SK-N-DZ (cell line): ENCODE measurements at regions not wholly inside any gene's neighbourhood (a gene's known extent, or its start where the extent isn't known, plus 50 kb on each side); places are given as distances from the start of the nearest gene placed in this dataset.
A peak's percentile ranks its signal among the peaks of the same experiment; 100 is the strongest.
"Not testable (repeated sequence)": the region's sequence is repeated elsewhere in the genome, so short reads cannot be mapped to it uniquely, and the experiment has no call there.

Experiments
- DNase-seq: peaks from one replicate; pipeline ENCODE4 v3.0.0-alpha.2; 2015; ENCODE audit warnings: low spot score

DNA sequence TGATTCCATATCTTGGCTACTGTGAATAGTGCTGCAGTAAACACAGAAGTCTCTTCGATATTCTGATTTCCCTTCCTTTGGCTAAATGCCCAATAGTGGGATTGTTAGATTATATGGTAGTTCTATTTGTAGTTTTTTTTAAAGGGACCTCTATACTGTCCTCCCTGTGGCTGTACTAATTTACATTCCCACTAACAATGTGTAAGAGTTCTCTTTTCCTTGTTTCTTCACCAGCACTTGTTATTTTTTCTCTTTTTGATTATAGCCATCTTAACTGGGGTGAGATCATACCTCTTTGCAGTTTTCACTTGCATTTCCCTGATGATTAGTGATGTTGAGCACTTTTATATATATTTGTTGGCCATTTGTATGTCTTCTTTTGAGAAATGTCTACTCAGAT, 102.0 kb downstream of the CARTPT start:
- DNase-seq = no peak

DNA sequence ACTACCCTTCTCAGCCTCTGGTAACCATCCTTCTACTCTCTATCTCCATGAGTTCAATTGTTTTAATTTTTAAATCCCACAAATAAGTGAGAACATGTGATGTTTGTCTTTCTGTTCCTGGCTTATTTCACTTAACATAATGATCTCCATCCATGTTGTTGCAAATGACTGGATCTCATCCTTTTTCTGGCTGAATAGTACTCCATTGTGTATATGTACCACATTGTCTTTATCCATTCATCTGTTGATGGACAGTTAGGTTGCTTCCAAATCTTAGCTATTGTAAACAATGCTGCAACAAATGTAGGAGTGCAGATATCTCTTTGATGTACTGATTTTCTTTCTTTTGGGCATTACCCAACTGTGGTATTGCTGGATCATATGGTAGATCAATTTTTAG, 103.0 kb downstream of the CARTPT start:
- not testable (repeated sequence) for DNase-seq

DNA sequence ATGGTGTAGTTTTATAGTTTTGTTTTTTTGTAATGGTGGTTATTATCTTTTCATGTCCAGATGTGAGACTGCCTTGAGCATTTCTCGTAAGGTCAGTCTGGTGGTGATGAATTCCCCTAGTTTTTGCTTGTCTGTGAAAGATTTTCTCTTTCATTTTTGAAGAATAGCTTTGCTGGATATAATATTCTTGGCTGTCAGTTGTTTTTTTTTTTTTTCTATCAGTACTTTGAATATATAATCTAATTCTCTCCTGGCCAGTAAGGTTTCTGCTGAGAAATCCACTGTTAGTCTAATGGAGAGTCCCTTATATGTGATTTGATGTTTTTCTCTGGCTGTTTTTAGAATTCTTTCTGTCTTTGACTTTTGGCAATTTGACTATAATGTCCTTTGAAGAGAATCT, 106.9 kb downstream of the CARTPT start:
- DNase-seq = no peak

DNA sequence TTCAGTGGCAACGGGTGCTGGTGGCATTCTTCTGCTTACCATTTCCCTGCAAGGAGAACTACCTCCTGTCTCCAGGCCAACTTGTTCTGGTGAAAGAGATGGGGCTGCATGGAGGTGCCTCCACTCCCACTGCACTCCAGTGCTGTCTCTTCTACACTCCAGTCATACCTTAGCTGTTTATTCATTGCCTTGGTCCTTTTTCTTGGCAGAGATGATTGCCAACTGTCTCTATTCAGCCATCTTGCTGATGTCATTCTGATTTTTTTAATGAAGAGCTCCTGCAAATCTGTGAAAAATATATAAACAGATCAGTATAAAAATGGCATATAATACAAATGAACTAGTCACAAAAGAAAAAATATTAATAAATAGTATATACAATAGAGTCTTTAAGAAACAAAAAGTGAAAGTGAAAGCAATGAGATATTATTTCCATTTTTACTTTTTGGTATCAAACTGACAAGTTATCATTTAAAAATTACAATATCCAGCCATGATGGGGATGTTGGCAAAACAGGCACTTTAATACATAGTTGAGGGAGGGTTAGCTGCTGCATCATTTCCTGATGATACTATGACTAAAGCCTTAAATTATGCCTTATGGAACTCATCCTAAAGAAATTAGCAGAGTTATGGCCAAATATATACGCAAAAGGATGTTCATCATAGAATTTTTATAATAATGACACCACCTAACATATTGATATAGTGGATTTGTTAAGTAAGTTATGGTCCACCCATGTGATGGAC, 109.4 kb downstream of the CARTPT start:
- no peak for DNase-seq

DNA sequence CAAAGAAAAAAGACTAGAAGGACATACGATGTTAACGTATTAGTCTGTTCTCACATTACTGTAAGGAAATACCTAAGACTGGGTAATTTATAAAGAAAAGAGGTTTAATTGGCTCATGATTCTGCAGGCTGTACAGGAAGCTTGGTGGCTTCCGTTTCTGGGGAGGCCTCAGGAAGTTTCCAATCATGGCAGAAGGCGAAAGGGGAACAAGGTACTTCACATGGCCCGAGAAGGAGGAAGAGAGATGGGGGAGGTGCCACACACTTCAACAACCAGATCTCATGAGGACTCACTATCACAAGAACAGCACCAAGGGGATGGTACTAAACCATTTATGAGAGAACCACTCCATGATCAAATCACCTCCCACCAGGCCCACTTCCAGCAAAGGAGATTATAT, 110.1 kb downstream of the CARTPT start:
- DNase-seq = no peak

DNA sequence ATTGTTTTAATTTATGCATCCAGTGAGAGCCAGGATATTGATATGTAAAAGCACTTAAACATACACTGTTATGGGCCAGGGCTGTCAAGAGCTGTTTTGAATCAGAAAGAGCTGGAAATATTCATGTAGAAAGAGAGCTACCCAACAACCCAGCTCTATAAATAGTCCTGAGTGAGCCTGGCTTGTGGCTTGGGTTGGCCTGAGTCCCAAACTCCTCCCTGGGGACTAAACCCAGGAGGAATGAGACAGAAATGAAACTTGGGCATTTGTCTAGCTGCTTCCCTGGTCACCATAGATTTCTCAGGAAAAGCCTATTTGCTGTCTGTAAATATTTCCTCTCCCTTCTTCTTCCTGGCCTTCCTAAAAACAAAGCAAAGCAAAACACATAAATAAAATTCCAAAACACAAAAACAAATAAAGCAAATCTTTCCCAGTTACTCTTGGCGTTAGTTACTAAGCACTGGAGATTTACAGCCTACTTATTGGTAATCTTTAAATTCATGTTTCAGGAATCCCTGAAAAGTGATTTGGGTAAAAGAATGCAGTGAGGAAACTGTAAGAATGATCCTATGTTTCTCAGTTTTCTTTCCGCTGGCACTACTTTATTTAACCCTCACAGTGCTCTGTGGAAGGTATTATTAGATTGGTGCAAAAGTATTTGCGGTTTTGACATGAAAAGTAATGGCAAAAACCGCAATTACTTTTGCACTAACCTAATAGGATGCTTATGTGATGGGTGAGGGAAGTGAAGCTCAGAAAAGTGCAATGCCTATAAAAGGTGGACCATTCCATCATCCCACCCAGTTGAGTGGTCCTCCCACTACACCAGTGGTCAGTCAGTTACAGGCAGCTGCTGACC, 111.8 kb downstream of the CARTPT start:
- DNase-seq = no peak

DNA sequence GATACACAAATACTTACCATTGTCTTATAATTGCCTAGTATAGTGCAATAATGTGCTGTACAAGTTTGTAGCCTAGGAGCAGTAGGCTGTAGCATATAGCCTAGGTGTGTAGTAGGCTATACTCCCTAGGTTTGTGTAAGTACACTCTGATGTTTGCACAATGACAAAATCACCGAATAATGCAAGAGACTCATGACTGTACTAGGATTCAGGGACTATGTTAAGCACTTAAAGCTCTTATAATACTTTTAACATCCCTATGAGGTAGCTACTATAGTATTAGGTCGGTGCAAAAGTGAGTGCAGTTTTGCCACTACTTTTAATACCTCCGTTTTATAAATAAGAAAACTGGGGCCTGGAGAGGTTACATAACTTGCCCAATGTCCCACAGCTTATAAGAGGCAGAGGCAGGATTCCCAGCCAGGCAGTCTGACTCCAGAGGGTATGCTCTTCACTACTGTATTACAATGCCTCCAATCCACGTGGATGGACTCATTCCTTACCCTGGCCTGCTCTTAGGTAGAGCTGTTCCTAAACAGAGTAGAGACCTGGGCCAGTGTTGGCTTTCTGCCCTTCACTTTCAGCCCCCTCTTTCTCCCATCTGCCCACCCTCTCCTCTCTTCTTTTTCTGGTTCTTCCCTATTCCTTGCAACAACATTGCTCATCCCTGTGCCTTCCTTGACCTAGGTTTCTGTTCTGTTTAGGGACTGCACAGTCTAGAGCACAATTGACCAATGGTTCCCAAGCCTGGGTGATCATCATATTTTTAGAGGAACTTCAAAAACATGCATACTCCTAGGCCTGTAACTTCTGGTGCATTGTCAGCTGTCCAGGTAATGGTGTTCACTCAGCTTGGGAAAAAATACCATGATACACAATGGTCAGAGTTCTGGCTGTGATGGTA, 114.0 kb downstream of the CARTPT start:
- no peak for DNase-seq

DNA sequence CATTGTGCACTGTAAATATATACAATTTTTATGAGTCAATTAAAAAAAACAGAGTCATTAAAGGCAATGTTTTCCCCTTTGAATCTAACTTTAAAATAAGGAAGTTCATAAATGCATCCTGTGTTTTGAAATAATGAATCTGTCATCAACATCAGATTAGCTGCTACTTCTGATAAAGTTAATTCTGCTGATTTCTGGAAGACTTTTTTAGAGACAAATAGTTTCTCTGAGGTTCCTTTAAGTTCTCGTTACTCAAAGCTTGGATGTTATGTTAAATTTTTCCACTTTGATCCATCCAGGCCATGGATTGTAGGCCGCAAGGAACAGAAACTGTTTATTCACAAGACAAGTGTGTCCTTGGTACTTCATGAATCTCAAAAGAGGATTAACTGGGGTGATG, 115.5 kb downstream of the CARTPT start:
- no peak for DNase-seq

DNA sequence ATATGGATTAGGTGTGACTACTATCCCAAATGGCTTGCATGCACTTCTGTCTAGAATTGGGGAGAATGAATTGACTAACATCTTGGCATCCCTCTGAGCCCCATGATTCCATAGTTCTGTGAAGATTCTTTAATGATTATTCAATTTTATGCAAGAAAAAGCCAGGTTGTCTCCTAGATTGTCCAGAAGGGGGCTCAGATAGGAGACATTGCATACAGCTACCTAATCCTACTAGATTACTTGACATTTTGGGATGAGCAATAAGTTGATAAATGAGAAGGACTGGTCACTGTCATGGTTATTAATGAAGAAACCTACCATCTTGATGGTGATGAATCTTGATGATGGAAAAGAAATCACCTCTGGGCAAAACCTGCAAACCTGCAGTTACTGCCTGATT, 117.0 kb downstream of the CARTPT start:
- no peak for DNase-seq

DNA sequence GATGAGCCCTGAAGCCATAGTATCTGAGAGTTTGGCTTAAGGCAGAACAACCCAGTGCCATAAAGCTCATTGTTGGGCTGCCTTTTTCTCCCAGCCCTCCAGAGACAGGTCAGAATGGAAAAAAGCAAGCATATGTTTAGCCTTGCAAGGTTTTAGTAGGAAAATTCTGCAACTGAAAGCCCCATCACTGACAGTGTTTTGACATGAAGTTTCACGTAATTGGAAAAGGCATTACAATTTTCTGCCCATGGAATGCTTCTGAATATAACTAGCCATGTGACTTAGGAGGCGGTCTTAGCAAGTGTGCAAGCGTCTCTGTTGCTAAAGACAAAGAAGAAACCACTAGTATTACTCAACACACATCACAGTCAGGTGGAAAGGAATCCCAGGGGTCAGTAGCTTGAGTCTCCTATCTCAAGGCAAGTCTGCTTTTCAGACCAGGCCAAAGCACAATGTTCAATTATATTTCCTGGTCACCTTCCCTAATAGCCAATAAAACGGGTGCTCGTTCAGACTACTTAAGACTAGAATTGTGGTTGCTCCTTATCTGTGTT, 117.6 kb downstream of the CARTPT start:
- no peak for DNase-seq

DNA sequence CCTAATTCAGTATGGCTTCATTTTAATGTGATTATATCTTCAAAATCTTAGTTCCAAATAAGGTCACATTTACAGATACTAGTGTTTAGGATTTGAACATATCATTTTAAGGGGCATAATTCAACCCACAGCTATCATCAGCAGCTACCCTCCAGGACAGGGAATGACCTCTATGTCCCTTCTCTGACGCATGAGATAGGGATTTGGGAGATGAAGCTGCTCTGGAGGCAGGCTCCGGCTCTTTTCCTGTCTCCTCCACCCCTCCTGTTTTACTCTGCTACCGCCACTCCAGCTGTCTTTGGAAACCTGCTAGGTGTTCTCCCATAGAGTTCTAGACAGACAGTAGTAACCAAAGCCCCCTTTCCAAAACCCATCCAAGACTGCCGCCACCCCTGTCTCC, 119.2 kb downstream of the CARTPT start:
- DNase-seq = no peak

DNA sequence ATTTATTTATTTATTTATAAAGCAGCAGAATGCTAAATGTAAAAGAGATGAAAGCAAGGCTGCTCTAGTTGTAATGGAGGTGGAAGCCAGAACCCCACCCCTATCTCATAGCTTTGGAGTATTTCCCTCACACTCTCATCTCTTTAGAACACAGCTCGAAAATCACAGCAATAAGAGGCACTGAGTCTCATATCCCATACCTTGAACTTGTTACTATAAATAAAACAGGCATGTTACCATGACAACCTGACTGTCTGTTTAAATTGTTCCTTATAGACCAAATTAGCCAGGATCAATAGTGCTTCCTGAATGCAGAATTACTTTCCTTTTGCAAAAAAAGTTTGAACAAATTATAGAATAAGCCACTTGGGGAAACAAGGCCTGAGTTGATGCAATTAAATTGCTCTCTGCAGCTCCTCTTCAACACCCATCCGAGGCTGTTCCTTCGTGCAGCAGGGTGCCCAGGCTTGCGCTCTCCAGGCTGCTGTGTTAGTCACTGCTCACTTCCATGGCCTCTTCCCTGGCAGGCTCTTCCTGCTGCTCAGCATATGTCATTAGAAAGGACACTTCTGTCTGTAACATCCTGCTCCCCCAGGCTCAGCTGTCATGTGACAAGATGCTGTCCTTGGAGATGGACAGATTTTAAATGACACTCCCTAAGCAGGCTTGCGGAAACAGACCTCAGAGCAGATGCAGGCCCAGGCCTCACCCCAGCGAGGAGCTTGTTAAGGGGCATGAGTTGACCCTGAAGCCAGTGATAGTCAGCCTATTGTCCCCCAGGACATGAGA, 120.2 kb downstream of the CARTPT start:
- DNase-seq = peak; percentile 79

DNA sequence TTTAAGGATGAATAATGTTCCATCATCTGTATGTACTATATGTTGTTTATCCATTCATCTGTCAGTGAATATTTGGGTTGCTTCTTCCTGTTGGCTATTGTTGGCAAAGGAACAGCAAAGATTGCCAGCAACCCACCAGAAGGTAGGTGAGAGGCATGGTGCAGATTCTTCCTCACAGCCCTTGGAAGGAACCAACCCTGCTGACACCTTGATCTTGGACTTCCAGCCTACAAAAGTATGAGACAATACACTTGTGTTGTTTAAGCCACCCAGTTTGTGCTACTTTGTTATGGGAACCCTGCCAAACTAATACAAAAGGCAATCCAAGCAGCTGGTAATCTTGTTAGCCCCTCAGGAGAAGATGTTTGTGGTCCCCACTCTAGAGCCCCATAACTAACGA, 122.0 kb downstream of the CARTPT start:
- DNase-seq = no peak

DNA sequence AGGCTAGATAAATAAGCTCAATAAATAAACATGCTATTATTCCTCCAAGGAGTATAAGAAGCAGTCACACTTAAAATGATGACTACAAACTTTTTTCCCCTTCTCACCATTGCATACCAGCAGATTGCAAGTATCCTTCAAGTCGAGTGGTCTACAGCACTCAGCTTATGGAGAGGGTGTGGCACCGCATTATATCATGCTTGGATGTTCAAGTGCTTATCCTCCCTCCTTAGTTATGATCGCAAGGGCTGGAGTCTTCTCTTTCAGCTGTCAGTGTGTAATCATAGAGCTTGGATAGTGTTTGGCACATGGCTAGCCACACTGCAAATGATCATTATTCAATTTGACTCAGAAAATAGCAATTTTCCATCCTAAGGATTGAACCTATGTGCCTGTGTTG, 124.0 kb downstream of the CARTPT start:
- DNase-seq = no peak

DNA sequence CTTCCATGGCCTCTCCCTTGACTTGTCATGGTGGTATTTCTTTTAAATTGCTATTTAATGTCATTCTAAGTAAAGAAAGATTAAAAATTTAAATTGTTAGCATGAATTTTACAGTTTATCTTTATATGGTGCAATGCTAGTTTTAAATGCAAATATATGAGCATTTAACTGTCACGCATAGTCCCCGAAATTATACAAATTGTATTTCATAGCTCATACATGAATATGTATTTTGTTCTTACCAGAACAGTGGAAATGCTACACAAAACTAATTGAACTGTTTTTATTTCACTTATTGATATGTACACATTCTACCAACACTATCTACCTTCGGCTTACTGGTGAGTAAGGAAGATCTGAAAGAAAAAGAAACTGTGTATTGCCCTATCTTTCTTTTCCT, 125.8 kb downstream of the CARTPT start:
- no peak for DNase-seq

DNA sequence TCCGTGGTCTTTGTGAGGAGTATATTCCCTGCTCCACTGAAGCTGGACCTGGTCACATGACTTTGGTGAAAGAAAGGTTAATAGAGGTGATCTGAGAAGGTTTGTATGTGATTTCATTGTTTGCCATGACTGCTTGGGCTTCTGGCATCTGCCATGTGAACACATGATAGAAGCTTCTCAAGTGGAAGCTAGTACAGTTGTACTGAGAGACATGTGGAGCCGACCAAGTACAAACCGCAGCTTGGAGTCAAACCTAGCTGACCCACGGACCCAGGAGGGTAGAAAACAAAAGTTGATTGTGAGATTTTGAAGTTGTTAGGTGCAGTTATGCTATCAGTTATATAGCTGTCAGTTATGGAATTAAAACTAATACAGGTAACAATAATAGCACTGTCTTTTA, 140.4 kb downstream of the CARTPT start:
- no peak for DNase-seq

DNA sequence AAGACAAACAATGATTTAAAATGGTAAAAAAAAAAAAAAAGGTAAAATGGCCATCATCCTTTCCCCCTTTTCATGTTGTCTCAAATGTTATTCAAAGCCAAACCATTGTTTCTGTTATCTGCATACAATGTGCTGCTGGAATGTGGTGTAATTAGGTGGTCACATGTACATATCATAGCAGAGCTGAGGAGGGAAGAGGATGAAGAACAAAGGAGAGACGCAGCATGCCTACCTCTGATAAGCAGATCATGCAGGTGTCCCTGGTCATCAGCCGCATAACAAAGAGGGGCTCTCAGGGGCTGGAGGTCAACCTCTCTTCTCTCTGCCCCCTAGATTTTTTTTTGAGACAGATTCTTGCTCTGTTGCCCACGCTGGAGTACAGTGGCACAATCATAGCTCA, 141.0 kb downstream of the CARTPT start:
- DNase-seq = no peak

DNA sequence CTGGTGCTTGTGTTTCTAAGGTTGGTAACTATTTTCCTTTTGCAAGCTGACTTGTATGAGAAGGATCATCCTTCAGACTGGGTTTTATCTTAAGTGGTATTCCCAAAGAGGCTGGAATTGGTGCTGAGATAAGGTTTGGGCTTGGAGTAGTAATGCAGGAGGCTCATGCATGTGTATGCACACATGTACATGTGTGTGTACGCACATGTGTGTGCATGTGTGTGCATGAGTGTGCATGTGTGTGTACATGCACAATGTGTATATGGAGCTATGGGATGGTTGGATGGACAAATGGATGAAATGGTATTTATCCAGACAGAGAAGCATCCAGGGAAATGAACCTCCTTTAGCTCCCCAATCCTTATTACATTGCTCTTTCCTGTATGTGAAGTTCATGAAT, 142.6 kb downstream of the CARTPT start:
- no peak for DNase-seq

DNA sequence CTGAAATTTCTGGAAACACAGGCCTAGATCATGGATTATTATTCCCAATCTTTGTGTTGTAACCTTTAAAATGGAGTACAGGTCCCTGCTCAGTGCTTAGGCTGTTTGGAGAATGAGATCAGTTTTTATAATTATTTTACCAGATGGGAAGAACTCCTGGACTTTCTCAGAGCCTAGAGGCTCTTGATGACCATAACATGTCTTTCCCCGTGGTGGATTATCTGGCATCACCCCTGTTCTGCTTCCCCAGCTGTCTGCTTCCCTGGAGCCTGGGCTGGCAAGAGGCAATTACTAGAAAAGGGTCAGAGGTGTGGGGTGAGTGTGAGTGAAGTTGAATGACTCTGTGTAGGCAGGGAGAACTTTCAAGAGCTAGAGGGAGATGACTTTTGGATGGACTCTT, 143.0 kb downstream of the CARTPT start:
- DNase-seq = peak; percentile 41

DNA sequence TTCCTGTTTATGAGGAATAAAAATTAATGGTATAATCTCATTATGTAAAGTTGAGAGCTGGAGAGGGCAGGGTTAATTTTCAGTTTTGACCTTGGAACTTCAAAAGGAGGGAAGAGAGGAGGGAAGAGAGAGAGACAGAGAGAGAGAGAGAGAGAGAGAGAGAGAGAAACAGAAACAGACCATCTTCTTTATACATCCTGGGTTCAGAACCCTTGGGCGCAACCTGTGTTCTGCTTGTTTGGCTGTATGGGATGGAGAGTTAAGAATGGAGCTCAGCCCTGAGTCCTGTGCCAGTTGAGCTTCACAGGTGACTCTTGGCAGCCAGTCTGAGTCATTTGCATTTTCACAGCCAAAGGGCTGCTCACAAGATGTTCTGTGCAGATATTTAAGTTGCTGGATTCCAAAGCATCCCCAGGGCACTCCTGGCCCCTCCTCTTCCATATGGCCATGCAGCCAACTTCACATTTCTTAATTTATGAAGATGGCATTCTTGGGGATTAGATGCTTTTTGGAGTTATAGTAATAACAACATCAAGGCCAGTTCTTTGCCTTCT, 143.5 kb downstream of the CARTPT start:
- DNase-seq = no peak
